ENCODE measurements at regions not wholly inside any gene's neighbourhood (a gene's known extent, or its start where the extent isn't known, plus 50 kb on each side); places are given as distances from the start of the nearest gene placed in this dataset.

DNA sequence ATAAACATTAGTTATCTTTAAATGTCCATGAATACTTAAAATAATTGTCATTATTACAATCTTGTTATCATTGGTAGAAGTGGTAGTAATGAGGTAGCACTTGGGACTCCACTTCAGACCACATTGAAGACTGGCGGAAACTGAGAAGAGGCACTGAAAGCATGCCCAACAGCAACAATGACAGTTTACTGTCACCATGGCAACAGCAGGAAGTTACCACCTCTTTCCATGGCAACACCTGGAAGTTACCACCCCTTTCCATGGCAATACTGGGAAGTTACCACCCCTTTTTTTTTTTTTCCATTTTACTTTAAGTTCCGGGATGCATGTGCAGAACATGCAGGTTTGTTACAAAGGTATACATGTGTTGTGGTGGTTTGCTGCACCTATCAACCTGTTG is 494.9 kb upstream of the RBFOX1 start:
- Mint-ChIP-seq H3K36me3 (ENCODE audit: low read depth) (no peaks in the 10 kb centered on the region), H3K4me1 (no peaks in the 10 kb centered on the region), H3K9me3 (peaks cover 6% of the 10 kb centered on the region), H3K4me3 (no peak overlapping the region), H3K27me3 (ENCODE audit: low read depth) (peaks cover 11% of the 10 kb centered on the region), H3K27ac (ENCODE audit: unreplicated experiment) (no peak overlapping the region)
- no peak for DNase-seq (ENCODE audit: low read depth, low spot score)
- TF ChIP-seq, protein P1, sequence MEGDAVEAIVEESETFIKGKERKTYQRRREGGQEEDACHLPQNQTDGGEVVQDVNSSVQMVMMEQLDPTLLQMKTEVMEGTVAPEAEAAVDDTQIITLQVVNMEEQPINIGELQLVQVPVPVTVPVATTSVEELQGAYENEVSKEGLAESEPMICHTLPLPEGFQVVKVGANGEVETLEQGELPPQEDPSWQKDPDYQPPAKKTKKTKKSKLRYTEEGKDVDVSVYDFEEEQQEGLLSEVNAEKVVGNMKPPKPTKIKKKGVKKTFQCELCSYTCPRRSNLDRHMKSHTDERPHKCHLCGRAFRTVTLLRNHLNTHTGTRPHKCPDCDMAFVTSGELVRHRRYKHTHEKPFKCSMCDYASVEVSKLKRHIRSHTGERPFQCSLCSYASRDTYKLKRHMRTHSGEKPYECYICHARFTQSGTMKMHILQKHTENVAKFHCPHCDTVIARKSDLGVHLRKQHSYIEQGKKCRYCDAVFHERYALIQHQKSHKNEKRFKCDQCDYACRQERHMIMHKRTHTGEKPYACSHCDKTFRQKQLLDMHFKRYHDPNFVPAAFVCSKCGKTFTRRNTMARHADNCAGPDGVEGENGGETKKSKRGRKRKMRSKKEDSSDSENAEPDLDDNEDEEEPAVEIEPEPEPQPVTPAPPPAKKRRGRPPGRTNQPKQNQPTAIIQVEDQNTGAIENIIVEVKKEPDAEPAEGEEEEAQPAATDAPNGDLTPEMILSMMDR (conservative IDR thresholded peaks at IDR 0.05): no peak

DNA sequence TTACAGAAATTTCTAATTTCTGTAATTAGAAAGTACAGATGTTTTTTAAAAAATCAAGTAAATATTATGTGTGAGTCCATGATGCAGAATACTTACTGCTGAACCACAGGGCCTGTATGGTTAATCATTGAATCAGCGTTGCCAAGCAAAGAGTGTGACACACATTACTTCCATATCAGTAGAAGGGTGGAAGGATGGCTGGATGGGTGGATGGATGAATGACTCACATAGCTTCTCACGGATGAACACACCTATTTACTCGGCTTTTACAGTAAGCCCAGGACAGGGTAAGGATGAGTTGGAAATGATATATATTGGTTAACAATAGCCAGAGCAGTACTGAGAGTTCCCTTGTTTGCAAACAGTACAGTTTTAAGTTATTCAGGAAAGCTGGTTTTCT is 495.9 kb upstream of the RBFOX1 start:
- Mint-ChIP-seq H3K4me3 (no peak overlapping the region), H3K9me3 (peaks cover 6% of the 10 kb centered on the region), H3K27ac (ENCODE audit: unreplicated experiment) (no peak overlapping the region), H3K36me3 (ENCODE audit: low read depth) (no peaks in the 10 kb centered on the region), H3K4me1 (no peaks in the 10 kb centered on the region), H3K27me3 (ENCODE audit: low read depth) (peaks cover 14% of the 10 kb centered on the region)
- no peak for DNase-seq (ENCODE audit: low read depth, low spot score)
- TF ChIP-seq, protein P1 (conservative IDR thresholded peaks at IDR 0.05): no peak

GRCh38 chr16:6835941-6836340 is 496.7 kb upstream of the RBFOX1 start:
- no peaks in the 10 kb centered on the region for H3K4me1 Mint-ChIP-seq
- TF ChIP-seq, protein P1 (conservative IDR thresholded peaks at IDR 0.05): no peak
- peaks cover 6% of the 10 kb centered on the region for H3K9me3 Mint-ChIP-seq

DNA sequence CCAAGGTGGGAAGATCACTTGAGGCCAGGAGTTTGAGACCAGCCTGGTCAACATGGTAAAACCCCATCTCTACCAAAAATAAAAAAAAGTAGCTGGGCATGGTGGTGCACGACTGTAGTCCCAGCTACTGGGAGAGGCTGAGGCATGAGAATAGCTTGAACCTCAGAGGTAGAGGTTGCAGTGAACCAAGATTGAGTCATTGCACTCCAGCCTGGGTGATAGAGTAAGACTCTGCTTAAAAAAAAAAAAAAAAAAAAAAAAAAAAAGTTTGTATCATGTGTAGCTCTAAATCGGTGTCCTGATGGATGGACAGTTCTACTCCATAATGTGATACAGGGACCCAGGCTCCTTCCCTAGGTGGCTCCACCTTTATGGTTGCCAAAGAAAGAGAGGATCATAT is 497.1 kb upstream of the RBFOX1 start:
- peaks cover 6% of the 10 kb centered on the region for H3K9me3 Mint-ChIP-seq
- no peaks in the 10 kb centered on the region for H3K4me1 Mint-ChIP-seq
- no peak overlapping the region for H3K4me3 Mint-ChIP-seq
- no peak for DNase-seq (ENCODE audit: low read depth, low spot score)
- H3K27ac Mint-ChIP-seq (ENCODE audit: unreplicated experiment): no peak overlapping the region
- no peaks in the 10 kb centered on the region for H3K36me3 Mint-ChIP-seq (ENCODE audit: low read depth)
- H3K27me3 Mint-ChIP-seq (ENCODE audit: low read depth): peaks cover 16% of the 10 kb centered on the region
- TF ChIP-seq, protein P1 (conservative IDR thresholded peaks at IDR 0.05): no peak

More at GRCh38 chr16:6835941-6836340, 496.7 kb upstream of the RBFOX1 start:
- DNase-seq (ENCODE audit: low read depth, low spot score): no peak
- Mint-ChIP-seq H3K36me3 (ENCODE audit: low read depth) (no peaks in the 10 kb centered on the region), H3K27ac (ENCODE audit: unreplicated experiment) (no peak overlapping the region), H3K4me3 (no peak overlapping the region), H3K27me3 (ENCODE audit: low read depth) (peaks cover 16% of the 10 kb centered on the region)

GRCh38 chr16:6828690-6829089 is 504.0 kb upstream of the RBFOX1 start:
- Mint-ChIP-seq H3K27ac (ENCODE audit: unreplicated experiment) (no peak overlapping the region), H3K4me3 (no peak overlapping the region), H3K9me3 (peaks cover 2% of the 10 kb centered on the region), H3K36me3 (ENCODE audit: low read depth) (no peaks in the 10 kb centered on the region), H3K27me3 (ENCODE audit: low read depth) (peaks cover 17% of the 10 kb centered on the region), H3K4me1 (no peaks in the 10 kb centered on the region)
- TF ChIP-seq, protein P1 (conservative IDR thresholded peaks at IDR 0.05): no peak
- DNase-seq (ENCODE audit: low read depth, low spot score): no peak

GRCh38 chr16:6827931-6828330 is 504.7 kb upstream of the RBFOX1 start:
- Mint-ChIP-seq H3K4me1 (no peaks in the 10 kb centered on the region), H3K4me3 (no peak overlapping the region), H3K36me3 (ENCODE audit: low read depth) (no peaks in the 10 kb centered on the region), H3K27me3 (ENCODE audit: low read depth) (peaks cover 14% of the 10 kb centered on the region), H3K27ac (ENCODE audit: unreplicated experiment) (no peak overlapping the region), H3K9me3 (peaks cover 2% of the 10 kb centered on the region)
- DNase-seq (ENCODE audit: low read depth, low spot score): no peak
- TF ChIP-seq, protein P1 (conservative IDR thresholded peaks at IDR 0.05): no peak
